Activated CD8-positive, alpha-beta memory T cell treated with anti-CD3 and anti-CD28 coated beads, Interleukin-2, amount 50 U/mL, for 24 hours (primary cell): ENCODE measurements at regions not wholly inside any gene's neighbourhood (a gene's known extent, or its start where the extent isn't known, plus 50 kb on each side); places are given as distances from the start of the nearest gene placed in this dataset.
"Not testable (repeated sequence)": the region's sequence is repeated elsewhere in the genome, so short reads cannot be mapped to it uniquely, and the experiment has no call there.

ENCODE experiments used
- DNase-seq: peaks from one replicate; pipeline ENCODE4 v3.0.0-alpha.2; 2020; ENCODE audit errors: extremely low read depth

DNA sequence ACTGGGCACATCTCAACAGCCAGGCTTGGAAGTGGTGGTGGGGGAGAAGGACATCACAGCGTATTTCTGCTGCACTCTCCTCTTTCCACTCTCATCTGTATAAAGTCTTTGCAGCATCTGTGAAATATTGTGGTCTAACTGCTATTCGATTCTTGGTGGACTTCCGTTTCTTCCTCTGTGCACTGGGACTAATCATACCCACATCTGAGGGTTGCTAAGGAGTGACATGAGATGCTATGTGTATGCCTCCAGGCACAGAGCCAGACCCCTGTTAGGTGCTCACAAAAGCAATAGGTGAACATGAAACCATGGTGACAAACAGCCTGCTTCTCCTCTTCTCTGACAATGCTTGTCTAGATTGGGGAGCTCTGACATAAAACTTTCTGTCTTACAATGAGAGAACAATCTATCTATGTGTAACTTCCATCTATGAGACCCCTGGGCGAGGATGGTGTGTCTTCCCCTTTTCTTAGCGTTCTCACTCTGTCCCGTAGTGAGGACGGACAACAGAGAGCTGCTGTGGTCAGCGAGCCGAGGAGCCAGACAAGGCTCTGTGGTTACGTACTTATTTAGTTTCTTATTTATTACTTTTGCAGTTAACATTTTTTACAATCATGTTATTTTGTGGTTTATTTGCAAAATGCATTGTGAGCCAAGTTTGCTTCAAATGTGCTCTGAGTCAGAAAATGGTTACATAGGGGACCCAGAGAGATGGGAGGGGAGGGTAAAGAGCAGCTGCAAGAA, 196.7 kb upstream of the TPRG1 start:
- no peak for DNase-seq

DNA sequence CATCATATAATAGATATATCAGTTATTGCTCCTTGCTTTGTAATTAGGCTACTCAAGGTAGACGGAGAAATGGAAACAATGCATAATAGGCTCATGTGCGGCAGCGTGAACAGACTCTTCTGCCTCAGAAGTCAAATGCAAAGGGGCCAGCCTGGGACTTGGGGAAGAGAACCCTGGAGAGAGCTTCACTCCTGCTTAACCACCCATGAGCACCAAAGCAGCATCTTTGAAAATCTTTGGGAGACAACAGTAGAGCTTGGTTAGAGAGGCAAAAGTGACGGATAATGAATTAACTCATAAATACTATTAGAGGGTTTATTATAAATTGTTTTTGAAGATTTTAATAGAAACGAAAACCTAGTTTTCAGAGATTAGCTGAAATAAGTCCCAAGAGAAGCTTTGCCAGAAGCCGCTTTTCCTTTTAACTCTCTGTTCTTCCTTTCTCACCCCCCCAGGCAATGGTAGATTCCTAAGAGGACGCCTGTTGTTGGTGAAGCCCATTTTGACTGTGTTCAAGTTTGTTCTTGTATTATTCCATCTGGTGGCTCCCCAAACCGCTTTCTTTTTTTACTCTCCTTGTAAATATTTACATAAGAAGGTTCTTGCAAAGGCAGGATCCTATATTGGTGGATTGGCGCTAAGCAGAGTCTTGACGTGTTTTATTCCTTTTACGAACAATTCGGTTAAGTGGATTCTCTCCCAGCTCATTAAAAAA, 196.0 kb upstream of the TPRG1 start:
- DNase-seq = no peak

DNA sequence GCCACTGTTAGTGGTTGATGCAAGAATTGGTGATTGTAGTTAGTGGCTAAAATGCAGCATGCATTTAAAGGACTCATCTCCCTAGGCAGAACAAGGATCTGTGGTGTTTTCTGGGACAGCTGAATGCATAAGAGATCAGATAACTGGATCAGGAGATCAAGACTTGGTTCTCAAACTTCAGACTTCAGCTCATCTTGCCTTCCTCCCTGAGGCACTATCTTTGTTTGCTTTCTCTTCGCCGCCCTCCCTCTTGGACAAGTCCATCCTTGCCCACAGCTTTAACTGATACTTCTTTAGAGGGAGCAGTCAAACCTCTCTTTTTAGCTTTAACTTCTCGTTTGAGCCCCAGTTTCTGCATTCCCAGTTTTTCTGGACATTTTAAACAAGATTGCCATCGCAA, 195.4 kb upstream of the TPRG1 start:
- no peak for DNase-seq

DNA sequence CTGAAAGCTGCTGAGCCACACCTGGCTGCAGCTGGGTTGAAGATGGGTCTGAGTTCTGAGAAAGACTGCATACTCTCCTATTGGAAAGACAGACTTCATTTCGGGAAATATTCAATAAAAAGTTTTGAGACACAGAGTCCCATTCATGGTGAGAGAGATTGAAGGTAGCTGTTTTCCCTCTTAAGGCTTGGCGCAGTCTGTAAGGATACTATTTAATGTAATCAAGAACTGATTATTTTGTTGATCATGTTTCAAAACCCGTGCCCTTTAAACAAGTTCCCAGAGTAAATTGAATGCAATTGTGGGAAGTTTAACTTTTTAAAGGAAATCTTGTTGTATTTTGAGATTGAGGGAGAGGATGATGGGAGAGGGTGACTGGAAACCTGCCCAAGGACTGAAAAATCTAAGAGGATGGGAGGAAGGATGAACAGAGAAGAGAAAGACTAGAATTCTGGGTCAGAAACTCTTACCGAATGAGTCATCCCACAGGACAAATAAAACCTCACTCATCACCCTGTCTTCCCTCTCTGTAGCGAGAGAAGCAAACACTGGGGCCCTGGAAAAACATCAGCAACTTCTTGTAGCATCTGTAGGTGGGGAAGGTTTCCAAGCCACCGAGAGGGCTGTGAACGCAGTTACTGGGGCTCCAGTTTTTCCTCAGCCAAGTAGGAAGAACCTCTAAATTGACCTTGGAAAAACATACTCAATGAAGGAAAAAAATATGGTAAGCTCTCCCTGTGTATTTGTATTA, 193.2 kb upstream of the TPRG1 start:
- DNase-seq = no peak

DNA sequence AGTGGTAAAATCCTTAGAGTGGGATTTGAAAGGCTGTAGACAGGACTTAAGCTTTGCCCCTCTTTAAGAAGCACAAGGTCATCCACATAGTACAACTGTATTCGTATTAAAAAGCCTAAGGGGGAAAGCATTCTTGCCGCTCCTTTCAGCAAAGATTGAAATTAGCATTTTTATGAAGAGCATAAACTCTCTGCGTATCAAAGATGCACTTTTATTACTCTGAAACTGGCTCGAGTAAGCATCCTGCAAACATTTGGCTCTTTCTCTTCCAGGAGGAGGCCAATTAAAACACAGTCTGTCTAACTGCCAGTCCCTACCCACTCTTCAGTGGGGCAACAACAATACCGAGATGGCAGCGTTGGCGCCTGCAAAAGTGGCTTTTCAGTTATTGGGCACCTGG, 192.5 kb upstream of the TPRG1 start:
- no peak for DNase-seq

DNA sequence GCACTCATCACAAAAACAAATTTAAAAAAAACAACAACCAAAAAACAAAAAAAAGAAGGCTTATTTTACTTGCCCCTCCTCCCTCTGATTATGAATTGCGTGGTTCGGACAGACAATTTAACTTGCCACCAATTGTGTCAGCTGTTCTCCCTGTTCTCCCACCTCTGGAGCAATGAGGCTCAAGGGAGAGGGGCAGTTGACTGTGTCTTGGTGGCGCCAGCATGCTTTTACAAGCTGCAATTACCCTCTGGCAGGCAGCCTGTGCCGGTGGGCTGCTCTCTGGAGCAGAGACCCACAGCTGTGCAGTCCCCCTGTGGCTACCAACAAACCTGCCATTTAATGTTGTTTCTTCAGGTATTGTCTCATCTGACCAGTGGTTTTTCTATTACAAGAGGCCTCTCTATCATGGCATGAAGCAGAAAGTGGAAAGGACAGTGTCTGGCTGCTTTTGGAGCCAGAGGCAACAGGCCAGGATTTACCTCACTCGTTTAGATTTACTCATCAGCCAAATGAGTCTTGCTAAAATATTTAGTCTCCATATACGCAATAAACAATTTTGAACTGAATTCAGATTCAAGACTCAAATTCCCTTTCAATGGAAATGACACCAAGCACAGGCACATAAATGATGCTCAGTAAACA, 192.0 kb upstream of the TPRG1 start:
- no peak for DNase-seq

DNA sequence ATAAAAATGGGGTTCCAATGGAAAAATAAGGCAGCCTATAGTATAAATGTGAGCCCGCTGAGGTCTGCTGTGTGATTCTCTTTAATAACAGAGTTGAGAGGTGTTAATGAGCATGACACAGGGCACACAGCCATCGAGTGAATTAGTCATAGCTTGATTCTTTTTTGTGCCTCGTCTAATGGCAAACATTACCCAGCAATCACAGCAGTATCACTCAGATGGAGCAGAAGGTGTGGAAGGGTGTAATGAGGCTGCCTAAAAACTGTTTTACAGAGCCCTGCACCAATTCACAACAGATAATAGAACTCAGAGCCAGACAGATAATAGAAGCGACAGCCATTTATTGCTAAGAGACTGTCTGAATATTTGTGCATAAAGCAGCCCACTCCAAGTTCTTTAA, 178.6 kb upstream of the TPRG1 start:
- DNase-seq = no peak

DNA sequence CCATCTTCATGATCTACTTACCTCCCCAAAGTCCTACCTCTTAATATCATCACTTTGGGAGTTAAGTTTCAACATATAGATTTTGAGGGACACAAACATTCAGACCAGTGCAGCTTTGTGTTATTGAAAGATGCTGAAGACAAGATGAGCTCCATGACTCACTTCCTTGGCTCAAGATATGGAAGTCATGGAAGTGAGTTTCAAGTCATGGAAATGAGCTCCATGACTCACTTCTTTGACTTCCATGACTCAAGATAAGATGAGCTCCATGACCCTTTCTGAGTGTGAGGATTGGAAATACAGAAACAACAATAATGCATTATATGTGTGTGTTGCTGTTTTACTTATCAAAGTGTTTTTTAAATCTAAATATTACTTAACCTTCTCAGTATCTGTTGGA, 170.2 kb upstream of the TPRG1 start:
- DNase-seq = no peak

DNA sequence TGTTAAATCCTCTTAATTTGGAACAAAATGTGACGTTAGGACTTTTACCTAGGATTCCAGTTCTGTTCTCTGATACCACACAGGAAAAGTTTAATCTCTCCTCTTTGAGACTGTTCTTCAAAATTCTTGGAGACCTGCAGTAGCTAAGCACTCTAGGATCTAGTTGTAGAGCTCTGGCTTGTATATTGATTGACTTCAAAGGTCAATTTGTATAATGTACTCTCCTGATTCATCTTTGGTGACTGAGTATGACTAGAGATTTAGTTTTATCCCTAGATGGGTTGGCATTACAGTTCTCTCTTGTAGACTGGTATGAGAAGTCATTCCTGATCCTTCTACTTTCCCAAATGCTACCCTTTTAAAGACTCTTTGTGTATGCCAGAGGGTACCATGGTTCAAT, 168.4 kb upstream of the TPRG1 start:
- DNase-seq = no peak

DNA sequence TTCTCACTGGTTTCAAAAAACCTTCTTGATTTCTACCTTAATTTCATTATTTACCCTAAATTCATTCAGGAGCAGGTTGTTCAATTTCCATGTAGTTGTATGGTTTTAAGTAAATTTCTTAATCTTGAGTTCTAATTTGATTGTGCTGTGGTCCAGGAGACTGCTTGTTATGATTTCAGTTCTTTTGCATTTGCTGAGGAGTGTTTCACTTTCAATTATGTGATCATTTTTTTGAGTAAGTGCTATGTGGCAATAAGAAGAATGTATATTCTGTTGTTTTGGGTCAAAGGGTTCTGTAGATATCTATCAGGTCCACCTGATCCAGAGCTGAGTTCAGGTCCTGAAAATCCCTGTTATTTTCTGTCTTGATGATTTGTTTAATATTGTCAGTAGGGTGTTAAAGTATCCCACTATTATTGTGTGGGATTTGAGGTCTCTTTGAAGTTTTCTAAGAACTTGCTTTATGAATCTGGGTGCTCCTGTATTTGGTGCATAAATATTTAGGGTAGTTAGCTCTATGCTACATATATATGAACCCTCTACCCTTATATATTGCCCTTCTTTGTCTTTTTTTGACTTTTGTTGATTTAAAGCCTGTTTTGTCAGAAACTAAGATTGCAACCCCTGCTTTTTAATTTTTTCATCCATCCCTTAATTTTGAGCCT, 158.4 kb upstream of the TPRG1 start:
- no peak for DNase-seq

DNA sequence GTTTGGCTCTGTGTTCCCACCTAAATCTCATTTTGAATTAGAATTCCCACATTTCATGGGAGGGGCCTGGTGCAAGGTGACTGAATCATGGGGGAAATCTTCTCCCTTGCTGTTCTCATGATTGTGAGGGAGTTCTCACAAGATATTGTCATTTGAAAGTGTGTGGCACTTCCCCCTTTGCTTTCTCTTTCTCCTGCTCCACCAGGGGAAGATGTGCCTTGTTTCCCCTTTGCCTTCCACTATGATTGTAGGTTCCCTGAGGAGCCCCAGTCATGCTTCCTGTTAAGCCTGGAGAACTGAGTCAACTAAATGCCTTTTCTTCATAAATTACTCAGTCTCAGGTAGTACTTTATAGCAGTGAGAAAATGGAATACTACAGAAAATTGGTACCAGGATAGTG, 157.2 kb upstream of the TPRG1 start:
- no peak for DNase-seq

DNA sequence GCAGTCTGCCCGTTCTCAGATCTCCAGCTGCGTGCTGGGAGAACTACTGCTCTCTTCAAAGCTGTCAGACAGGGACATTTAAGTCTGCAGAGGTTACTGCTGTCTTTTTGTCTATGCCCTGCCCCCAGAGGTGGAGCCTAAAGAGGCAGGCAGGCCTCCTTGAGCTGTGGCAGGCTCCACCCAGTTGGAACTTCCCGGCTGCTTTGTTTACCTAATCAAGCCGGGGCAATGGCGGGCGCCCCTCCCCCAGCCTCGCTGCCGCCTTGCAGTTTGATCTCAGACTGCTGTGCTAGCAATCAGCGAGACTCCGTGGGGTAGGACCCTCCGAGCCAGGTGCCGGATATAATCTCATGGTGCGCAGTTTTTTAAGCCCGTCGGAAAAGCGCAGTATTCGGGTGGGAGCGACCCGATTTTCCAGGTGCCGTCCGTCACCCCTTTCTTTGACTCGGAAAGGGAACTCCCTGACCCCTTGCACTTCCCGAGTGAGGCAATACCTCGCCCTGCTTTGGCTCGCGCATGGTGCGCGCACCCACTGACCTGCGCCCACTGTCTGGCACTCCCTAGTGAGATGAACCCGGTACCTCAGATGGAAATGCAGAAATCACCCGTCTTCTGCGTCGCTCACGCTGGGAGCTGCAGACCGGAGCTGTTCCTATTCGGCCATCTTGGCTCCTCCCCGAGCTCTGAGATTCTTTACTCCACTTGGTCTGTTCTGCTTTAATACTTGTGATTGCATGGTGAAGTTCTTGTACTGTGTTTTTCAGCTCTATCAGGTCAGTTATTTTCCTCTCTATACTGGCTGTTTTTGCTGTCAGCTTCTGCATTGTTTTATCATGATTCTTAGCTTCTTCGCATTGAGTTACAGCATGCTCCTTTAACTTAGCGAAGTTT, 148.9 kb upstream of the TPRG1 start:
- DNase-seq = not testable (repeated sequence)

DNA sequence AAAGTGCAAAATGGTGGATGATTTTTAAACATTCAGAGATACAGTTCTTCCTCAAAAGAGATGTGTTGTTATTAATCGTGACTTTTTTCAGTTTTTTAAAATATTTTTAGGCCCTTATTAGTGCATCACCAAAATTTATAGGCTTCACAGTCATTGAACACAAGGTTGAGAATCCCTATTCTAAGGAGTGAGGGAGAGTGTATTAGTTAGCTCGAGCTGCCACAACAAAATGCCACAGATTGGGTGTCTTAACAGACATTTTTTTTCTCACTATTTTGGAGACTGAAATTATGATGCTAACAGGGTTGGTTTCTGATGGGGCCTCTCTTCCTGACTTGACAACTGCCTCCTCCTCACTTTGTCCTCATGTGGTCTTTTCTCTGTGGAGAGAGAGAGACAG, 145.9 kb upstream of the TPRG1 start:
- no peak for DNase-seq

DNA sequence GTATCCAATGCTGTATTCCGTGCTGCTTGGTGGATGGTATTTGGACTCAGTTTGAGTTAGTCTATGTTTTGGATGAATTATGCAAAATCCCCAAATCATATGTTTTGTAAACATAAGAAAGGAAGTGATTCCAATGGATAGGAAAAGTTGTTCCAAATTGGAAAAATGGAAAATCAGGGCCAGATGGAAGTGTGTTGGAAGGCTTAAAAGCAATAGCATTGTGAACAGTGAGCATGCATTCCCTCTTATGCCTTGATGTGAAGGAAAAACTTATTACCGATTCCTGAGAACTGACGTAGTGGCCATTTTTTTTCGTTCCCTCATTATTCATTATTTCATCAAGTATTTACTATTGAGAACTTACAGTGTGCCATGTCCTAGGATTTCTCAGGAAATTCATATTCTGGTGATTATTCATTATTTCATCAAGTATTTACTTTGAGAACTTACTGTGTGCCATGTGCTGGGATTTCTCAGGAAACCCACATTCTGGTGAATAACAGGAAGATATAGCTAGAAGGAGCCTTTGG, 144.1 kb upstream of the TPRG1 start:
- no peak for DNase-seq

DNA sequence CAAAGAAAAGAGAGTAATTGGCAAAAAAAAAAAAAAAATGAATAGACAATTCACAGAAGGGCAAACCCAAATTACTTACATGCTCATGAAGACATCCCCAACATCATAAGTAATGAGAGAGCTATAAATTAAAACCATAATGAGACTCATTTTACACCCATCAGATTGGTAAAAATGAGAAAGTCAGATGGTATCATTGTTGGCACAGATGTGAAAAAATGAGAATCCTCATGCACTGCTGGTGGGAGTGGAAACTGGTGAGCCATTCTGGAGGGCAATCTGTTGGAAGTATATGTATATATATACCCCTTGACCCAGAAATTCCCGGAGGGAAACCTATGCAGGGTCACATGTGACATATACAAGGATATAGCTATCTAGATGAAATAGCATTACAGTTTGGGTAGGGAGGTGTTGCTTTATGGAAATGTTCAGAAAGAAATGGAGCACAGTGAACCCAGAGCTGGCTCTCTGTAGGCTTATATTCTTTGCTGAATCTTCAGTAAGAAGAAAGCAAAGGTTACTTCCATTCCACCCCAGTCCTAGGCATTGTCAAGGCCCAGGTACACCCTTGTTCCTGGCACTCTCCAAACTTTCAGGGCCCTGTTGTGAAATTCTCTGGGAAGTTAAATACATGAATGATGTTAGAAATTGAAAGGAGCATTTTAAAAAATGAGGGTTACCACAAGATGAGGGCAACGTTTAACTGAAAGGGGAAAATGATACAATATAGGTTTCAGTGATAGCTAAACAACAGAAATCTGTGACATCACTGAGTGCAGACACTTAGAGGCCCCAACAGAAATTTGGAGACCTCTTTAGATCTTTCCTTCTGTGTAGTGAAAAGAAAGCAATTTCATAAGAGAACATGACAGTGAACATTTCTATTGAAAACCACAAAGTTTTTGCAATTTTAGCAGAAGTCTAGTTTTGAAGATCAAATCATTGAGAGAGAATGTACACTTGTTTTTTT, 132.7 kb upstream of the TPRG1 start:
- DNase-seq = no peak

DNA sequence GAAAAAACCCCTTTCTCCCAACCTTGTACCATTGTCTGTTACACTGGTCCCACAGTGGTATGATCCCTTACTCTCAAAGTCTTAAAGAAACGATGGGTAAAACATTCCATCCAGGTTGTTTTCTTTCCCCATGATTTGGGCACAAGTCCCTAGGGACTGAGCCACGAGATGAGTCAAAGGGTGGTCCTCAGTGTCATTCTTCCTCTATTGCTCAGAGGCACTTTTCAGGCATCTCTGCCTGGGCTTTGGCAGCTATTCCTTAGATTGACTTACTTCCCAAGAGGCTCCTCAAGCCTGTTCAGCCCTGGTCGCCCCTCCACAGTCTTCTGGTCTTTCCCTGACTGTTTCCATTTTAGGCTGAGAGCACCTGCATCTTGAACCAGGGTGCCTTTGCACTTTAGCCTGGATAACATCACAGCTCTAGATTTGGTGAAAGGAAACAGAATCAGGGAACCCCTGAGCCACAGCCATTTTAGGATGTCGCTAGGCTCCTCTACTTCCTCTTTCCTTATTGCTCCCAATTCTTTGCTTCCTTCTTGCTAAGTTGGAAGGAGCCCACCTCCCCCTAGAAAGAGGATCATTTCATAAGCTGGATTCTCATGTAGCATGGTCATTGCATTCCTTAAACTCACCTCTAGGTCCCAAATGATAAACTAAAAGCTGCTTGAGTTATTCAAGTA, 131.0 kb upstream of the TPRG1 start:
- no peak for DNase-seq

DNA sequence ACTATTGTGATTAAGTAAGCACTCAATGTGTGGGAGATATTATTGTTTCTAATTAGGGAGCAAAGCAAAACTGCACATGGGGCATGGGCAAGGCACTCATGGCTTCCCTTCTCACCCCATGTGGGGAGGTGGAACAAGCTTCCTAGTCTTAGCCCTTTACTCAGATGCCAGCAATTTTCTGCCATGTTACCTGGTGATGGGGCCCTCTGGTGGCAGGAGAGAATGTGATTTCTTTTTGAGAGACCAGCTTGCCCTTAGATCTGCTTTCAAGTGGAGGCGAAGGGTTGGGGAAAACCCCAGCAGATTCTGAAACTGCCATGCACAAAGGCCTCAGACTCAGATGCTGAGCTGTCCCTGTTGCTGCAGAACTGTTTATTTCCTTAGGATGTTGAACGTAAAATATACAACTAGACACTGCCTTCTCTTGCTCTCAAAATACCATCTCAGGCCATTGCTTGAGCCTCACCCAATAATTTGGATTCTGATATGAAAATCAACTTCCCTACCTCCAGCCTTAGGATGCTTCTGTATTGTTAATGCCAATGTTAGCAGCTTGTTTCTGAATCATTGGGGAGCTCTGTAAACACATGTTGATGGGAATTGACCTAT, 130.2 kb upstream of the TPRG1 start:
- DNase-seq = peak; percentile 51

DNA sequence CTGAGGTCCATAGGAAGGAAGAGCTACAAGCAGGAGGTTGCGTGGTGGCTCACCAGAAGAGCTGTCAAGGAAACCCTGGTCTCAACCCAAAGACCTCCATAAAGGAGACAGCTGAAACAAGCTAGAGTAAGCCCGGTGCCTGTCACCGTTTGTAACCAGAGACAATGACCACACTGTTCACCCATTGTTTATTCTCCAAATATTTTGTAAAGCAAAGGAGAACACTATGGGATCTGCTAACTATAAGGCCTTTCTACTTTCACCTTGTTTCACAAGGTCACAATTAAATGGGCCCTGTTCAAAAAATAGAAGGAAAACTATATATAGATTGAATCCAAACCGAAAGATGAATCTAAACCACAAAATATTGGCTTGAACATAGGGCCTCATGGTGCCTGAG, 128.9 kb upstream of the TPRG1 start:
- DNase-seq = no peak
